Transverse colon (tissue), 4 donors: ENCODE measurements at regions not wholly inside any gene's neighbourhood (a gene's known extent, or its start where the extent isn't known, plus 50 kb on each side); places are given as distances from the start of the nearest gene placed in this dataset.

Experiments used
- DNase-seq: peaks from one replicate; pipeline ENCODE4 v3.0.0-alpha.2; 2019
- H3K27ac ChIP-seq, 4 donors: fragments of 200-600 bp; sonication (generic); 2 replicates each; pipeline ENCODE4 v1.5.1; 2016 to 2018; ENCODE audit warnings: inconsistent platforms in 4 of 4
- H3K27me3 ChIP-seq: fragments of 200-600 bp; sonication (generic); 2 replicates; pipeline ENCODE4 v1.5.1; 2017; ENCODE audit warnings: inconsistent platforms
- H3K36me3 ChIP-seq, 4 donors: fragments of 200-600 bp; sonication (generic); 2 replicates each; pipeline ENCODE4 v1.5.1; 2017 to 2019; ENCODE audit warnings: inconsistent platforms in 4 of 4
- H3K4me1 ChIP-seq, 4 donors: fragments of 200-600 bp; sonication (generic); 2 replicates each; pipeline ENCODE4 v1.5.1; 2017 to 2020; ENCODE audit warnings: inconsistent platforms in 4 of 4
- H3K4me3 ChIP-seq, 4 donors: fragments of 200-600 bp; sonication (generic); 1 replicate in 1 of 4; 2 replicates in 3 of 4; pipeline versions ENCODE4 v1.5.1 to v1.6.1; 2017 to 2019; ENCODE audit warnings: inconsistent platforms in 4 of 4
- H3K9me3 ChIP-seq, 2 donors: fragments of 200-600 bp; sonication (generic); 2 replicates each; pipeline ENCODE4 v1.5.1; 2017 to 2019; ENCODE audit warnings: inconsistent platforms in 2 of 2
- CTCF ChIP-seq, 5 experiments: fragments of 200-600 bp in 3 of 5; fragments of 450-650 bp in 2 of 5; sonication (generic) in 3 of 5; IDR thresholded peaks; 1 replicate in 2 of 5; 2 replicates in 3 of 5; pipeline ENCODE4 v1.5.1; 2016 to 2017; ENCODE audit warnings: antibody characterized with exemption in 5 of 5, inconsistent platforms in 3 of 5, mild to moderate bottlenecking in 2 of 5, moderate library complexity in 1 of 5
- EP300 ChIP-seq: sonication (generic); formaldehyde crosslinking; IDR thresholded peaks from one replicate; pipeline ENCODE4 v1.6.1; 2017; ENCODE audit warnings: antibody characterized with exemption, low read depth
- POLR2A ChIP-seq: fragments of 450-650 bp; IDR thresholded peaks from one replicate; pipeline ENCODE4 v1.6.1; 2016; ENCODE audit warnings: antibody characterized with exemption, mild to moderate bottlenecking, moderate library complexity
- POLR2AphosphoS5 ChIP-seq, 3 donors: sonication (generic); formaldehyde crosslinking; IDR thresholded peaks; one replicate each; pipeline ENCODE4 v1.6.1; 2016; ENCODE audit warnings: antibody characterized with exemption in 3 of 3
- WGBS, 2 donors: methylation state at CpG; one replicate each; pipeline ENCODE4 v1.1.5; 2018; ENCODE audit warnings: low coverage in 1 of 2; 5-methylcytosine and 5-hydroxymethylcytosine counted together
- in situ Hi-C, 4 donors: fragments of 200-750 bp; cut with MboI; loops; one replicate each; pipeline versions ENCODE4 v1.15.0 to v1.15.1; 2017; ENCODE audit warnings: low sequenced_read_pairs in 3 of 4, low pct_ligation_motif_present in 1 of 4, low pct_unique_long_range_greater_than_20kb in 1 of 4
- intact Hi-C: fragments of 100-400 bp; cut with DNase I; formaldehyde crosslinking; loops from one replicate; pipeline ENCODE4 v1.15.1; 2023; ENCODE audit warnings: low total_unique reads

GRCh38 chr10:59577984-59578383 is 131.7 kb downstream of the SLC16A9 start:
- H3K9me3 ChIP-seq, result no peaks in the 10 kb centered on the region
- no peaks in the 10 kb centered on the region for H3K36me3 ChIP-seq
- H3K4me1 ChIP-seq, result no peaks in the 10 kb centered on the region
- H3K27ac ChIP-seq, result no peak overlapping the region
- in situ Hi-C loops (loop anchor here in 1 of 4 donors (25.0 kb wide), 1 partner anchor 341 kb away; no protein-coding TSS in a partner anchor), intact Hi-C loops (no loop called here)
- TF ChIP-seq CTCF (IDR thresholded peaks at IDR 0.05), result no peak
- TF ChIP-seq POLR2A, result no peak
- no peak for TF ChIP-seq EP300
- TF ChIP-seq POLR2AphosphoS5 (IDR thresholded peaks at IDR 0.05), result no peak
- DNase-seq, result no peak
- WGBS, 2 donors, result 71 to 81% methylated on average over 2 of the region's 2 CpGs
- no peaks in the 10 kb centered on the region for H3K27me3 ChIP-seq
- no peak overlapping the region for H3K4me3 ChIP-seq

DNA sequence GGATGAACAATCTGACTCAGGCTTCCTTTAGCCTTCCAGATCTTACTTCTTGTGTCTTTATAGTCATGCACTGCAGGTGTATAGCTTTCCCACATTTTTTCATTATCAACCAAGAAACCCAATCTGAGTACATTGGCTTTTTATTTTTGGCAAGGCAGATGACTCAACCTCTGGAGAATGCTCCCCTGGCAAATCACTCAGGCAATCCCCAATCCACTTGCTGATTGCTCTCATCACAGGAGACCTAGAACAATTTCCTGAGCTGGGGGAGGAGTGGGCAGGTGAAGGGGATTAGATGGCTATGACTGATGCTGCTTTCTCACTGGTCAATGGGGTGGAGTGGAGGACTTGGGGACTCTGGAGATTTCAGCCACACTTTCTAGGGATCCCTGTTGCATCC is 134.4 kb downstream of the SLC16A9 start:
- Histone ChIP-seq H3K4me1 (no peaks in the 10 kb centered on the region), H3K4me3 (no peak overlapping the region), H3K27ac (no peak overlapping the region), H3K9me3 (no peaks in the 10 kb centered on the region), H3K36me3 (no peaks in the 10 kb centered on the region), H3K27me3 (no peaks in the 10 kb centered on the region)
- in situ Hi-C loops, result loop anchor here in 1 of 4 donors (25.0 kb wide), 1 partner anchor 338 kb away; no protein-coding TSS in a partner anchor
- TF ChIP-seq EP300, result no peak
- no peak for TF ChIP-seq POLR2AphosphoS5 (IDR thresholded peaks at IDR 0.05)
- TF ChIP-seq POLR2A, result no peak
- TF ChIP-seq CTCF (IDR thresholded peaks at IDR 0.05), result no peak
- no peak for DNase-seq
- intact Hi-C loops, result no loop called here

DNA sequence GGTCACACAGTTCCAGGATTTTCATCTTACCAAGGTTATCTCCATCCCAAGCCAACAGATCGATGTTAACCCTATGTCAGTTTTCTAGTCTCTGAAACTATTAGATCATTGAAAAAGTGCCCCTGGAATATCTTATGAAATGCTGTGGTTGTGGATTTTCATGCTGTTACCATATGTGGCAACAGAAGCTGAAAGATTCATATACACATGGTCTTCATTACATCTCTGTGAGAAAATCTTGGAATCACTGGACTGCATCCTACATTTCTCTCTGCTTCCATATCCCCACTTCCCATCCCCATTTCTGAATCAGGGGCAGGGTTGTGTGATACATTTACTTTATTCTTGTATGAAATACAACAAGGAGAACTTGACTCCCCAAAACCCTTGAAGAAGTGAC is 146.1 kb downstream of the SLC16A9 start:
- Histone ChIP-seq H3K4me1 (peaks cover 0 to 5% (median 0%) of the 10 kb centered on the region in 4 donors), H3K9me3 (no peaks in the 10 kb centered on the region), H3K27ac (no peak overlapping the region), H3K27me3 (no peaks in the 10 kb centered on the region), H3K36me3 (no peaks in the 10 kb centered on the region), H3K4me3 (no peak overlapping the region)
- WGBS, 2 donors, result 95 to 100% methylated on average over 1 of the region's 1 CpG
- intact Hi-C loops, result no loop called here
- in situ Hi-C loops, result no loop called here
- TF ChIP-seq CTCF (IDR thresholded peaks at IDR 0.05) (no peak), POLR2A (no peak), POLR2AphosphoS5 (IDR thresholded peaks at IDR 0.05) (no peak), EP300 (no peak)
- no peak for DNase-seq

GRCh38 chr10:59562126-59562525 is 147.5 kb downstream of the SLC16A9 start:
- Histone ChIP-seq H3K27me3 (no peaks in the 10 kb centered on the region), H3K9me3 (no peaks in the 10 kb centered on the region), H3K4me3 (no peak overlapping the region), H3K36me3 (no peaks in the 10 kb centered on the region), H3K27ac (no peak overlapping the region), H3K4me1 (peaks cover 0 to 5% (median 0%) of the 10 kb centered on the region in 4 donors)
- TF ChIP-seq POLR2AphosphoS5 (IDR thresholded peaks at IDR 0.05) (no peak), EP300 (no peak), CTCF (IDR thresholded peaks at IDR 0.05) (no peak), POLR2A (no peak)
- no peak for DNase-seq
- in situ Hi-C loops, result no loop called here
- intact Hi-C loops, result no loop called here
- 36 to 54% methylated on average over 3 of the region's 3 CpGs for WGBS, 2 donors
